OCI-LY1 (cell line): ENCODE measurements at regions not wholly inside any gene's neighbourhood (a gene's known extent, or its start where the extent isn't known, plus 50 kb on each side); places are given as distances from the start of the nearest gene placed in this dataset.

ENCODE experiments used
- H2AFZ ChIP-seq: fragments of 200-600 bp; sonication (generic), shearing (Covaris generic); 2 replicates; pipeline ENCODE4 v1.6.0; 2014; ENCODE audit warnings: antibody characterized with exemption, mild to moderate bottlenecking, low read length
- H3F3A ChIP-seq: fragments of 200-600 bp; sonication (generic), shearing (Covaris generic); 2 replicates; pipeline ENCODE4 v1.6.0; 2014; ENCODE audit warnings: mild to moderate bottlenecking, antibody characterized with exemption, low read length, moderate library complexity; ENCODE audit not compliant: insufficient read depth
- H3K27ac ChIP-seq: fragments of 200-600 bp; sonication (generic); 2 replicates; pipeline ENCODE4 v1.5.1; 2014; ENCODE audit warnings: low read length, mixed run types, mild to moderate bottlenecking, low read depth; ENCODE audit not compliant: poor library complexity, severe bottlenecking
- H3K27me3 ChIP-seq: fragments of 200-600 bp; sonication (generic); 2 replicates; pipeline ENCODE4 v1.6.0; 2014; ENCODE audit warnings: antibody characterized with exemption, mild to moderate bottlenecking, low read length, moderate library complexity; ENCODE audit not compliant: insufficient read depth
- H3K36me3 ChIP-seq: fragments of 200-600 bp; sonication (generic); 2 replicates; pipeline ENCODE4 v1.6.1; 2014; ENCODE audit warnings: mild to moderate bottlenecking, antibody characterized with exemption, low read length, moderate library complexity, mixed read lengths; ENCODE audit not compliant: insufficient read depth
- H3K4me1 ChIP-seq: fragments of 200-600 bp; sonication (generic); 2 replicates; pipeline ENCODE4 v1.5.1; 2014; ENCODE audit warnings: mild to moderate bottlenecking, low read length, moderate library complexity; ENCODE audit not compliant: insufficient read depth, severe bottlenecking
- H3K4me2 ChIP-seq: fragments of 200-600 bp; sonication (generic), shearing (Covaris generic); 2 replicates; pipeline ENCODE4 v1.6.1; 2014; ENCODE audit warnings: low read length
- H3K4me3 ChIP-seq: fragments of 200-600 bp; sonication (generic); 2 replicates; pipeline ENCODE4 v1.5.1; 2014; ENCODE audit warnings: low read length, low read depth, mild to moderate bottlenecking, mixed read lengths; ENCODE audit not compliant: poor library complexity, severe bottlenecking
- H3K79me2 ChIP-seq: fragments of 200-600 bp; shearing (Covaris generic); 2 replicates; pipeline ENCODE4 v1.6.1; 2016; ENCODE audit warnings: mixed run types, low read length, mixed read lengths; ENCODE audit not compliant: insufficient read depth
- H3K9ac ChIP-seq: fragments of 200-600 bp; sonication (generic), shearing (Covaris generic); 2 replicates; pipeline ENCODE4 v1.6.1; 2014; ENCODE audit warnings: mild to moderate bottlenecking, low read length, mixed read lengths
- H3K9me2 ChIP-seq: fragments of 200-600 bp; sonication (generic), shearing (Covaris generic); 2 replicates; pipeline ENCODE4 v1.6.1; 2014; ENCODE audit warnings: low read depth, mild to moderate bottlenecking, low read length, mixed read lengths
- H3K9me3 ChIP-seq: fragments of 200-600 bp; shearing (Covaris generic); 2 replicates; pipeline ENCODE4 v1.6.1; 2014; ENCODE audit warnings: low read length, mixed read lengths
- H4K20me1 ChIP-seq: fragments of 200-600 bp; sonication (generic), shearing (Covaris generic); 2 replicates; pipeline ENCODE4 v1.6.0; 2016; ENCODE audit warnings: mild to moderate bottlenecking, low read length; ENCODE audit not compliant: insufficient read depth
- CTCF ChIP-seq: fragments of 200-600 bp; sonication (generic), shearing (Covaris generic); IDR thresholded peaks from 2 replicates; pipeline ENCODE4 v1.5.1; 2017; ENCODE audit warnings: mild to moderate bottlenecking, antibody characterized with exemption, low read length, moderate library complexity, mixed read lengths
- EZH2 ChIP-seq: fragments of 200-600 bp; sonication (generic), shearing (Covaris generic); IDR thresholded peaks from 2 replicates; pipeline ENCODE4 v1.8.0; 2017; ENCODE audit warnings: borderline replicate concordance, mixed run types, mild to moderate bottlenecking, antibody characterized with exemption, low read length, moderate library complexity, mixed read lengths

GRCh38 chr10:118173296-118173695 lies 126.6 kb upstream of the RAB11FIP2 start:
- no peaks in the 10 kb centered on the region; the same call in 1 of the 2 replicates for H3K27me3 ChIP-seq
- no peak overlapping the region for H3K4me2 ChIP-seq
- TF ChIP-seq CTCF (no peak), EZH2 (no peak)
- H3K27ac ChIP-seq, result no peak overlapping the region
- no peaks in the 10 kb centered on the region for H3F3A ChIP-seq
- H3K9me3 ChIP-seq, result no peaks in the 10 kb centered on the region
- no peaks in the 10 kb centered on the region for H3K79me2 ChIP-seq
- no peaks in the 10 kb centered on the region for H3K36me3 ChIP-seq
- no peak overlapping the region for H3K9ac ChIP-seq
- H3K4me1 ChIP-seq, result no peaks in the 10 kb centered on the region
- no peak overlapping the region for H3K4me3 ChIP-seq
- no peaks in the 10 kb centered on the region for H4K20me1 ChIP-seq
- no peak overlapping the region for H2AFZ ChIP-seq
- H3K9me2 ChIP-seq, result no peaks in the 10 kb centered on the region

GRCh38 chr10:118171861-118172260 lies 125.1 kb upstream of the RAB11FIP2 start:
- Histone ChIP-seq H3K36me3 (no peaks in the 10 kb centered on the region), H3K4me3 (no peak overlapping the region), H3K4me2 (no peak overlapping the region), H3K4me1 (no peaks in the 10 kb centered on the region), H3K27ac (no peak overlapping the region), H3K9me3 (no peaks in the 10 kb centered on the region), H3K79me2 (no peaks in the 10 kb centered on the region), H4K20me1 (no peaks in the 10 kb centered on the region), H3K9ac (no peak overlapping the region), H3K9me2 (no peaks in the 10 kb centered on the region), H2AFZ (no peak overlapping the region), H3F3A (no peaks in the 10 kb centered on the region), H3K27me3 (no peaks in the 10 kb centered on the region; the same call in 1 of the 2 replicates)
- TF ChIP-seq EZH2, result no peak
- TF ChIP-seq CTCF, result no peak

GRCh38 chr10:118167056-118167700 lies 120.4 kb upstream of the RAB11FIP2 start:
- no peaks in the 10 kb centered on the region for H4K20me1 ChIP-seq

More at GRCh38 chr10:118167056-118167700, 120.4 kb upstream of the RAB11FIP2 start:
- TF ChIP-seq CTCF, result no peak
- no peak for TF ChIP-seq EZH2
- H3K4me1 ChIP-seq, result no peaks in the 10 kb centered on the region
- no peaks in the 10 kb centered on the region for H3K9me2 ChIP-seq
- no peak overlapping the region for H3K4me3 ChIP-seq
- H3F3A ChIP-seq, result no peaks in the 10 kb centered on the region
- H3K27me3 ChIP-seq, result no peaks in the 10 kb centered on the region
- no peaks in the 10 kb centered on the region for H3K36me3 ChIP-seq
- no peaks in the 10 kb centered on the region for H3K79me2 ChIP-seq
- no peak overlapping the region for H2AFZ ChIP-seq
- no peak overlapping the region for H3K4me2 ChIP-seq
- no peaks in the 10 kb centered on the region for H3K9me3 ChIP-seq
- no peak overlapping the region for H3K27ac ChIP-seq
- H3K9ac ChIP-seq, result no peak overlapping the region
